Stimulated activated CD4-positive, alpha-beta T cell treated with anti-CD3 and anti-CD28 coated beads, Interleukin-15, amount 100 ng/mL, for 48 hours (primary cell): ENCODE measurements at regions not wholly inside any gene's neighbourhood (a gene's known extent, or its start where the extent isn't known, plus 50 kb on each side); places are given as distances from the start of the nearest gene placed in this dataset.

Experiments
- DNase-seq, 2 donors: peaks; one replicate each; pipeline ENCODE4 v3.0.0-alpha.2; 2020; ENCODE audit warnings: low read depth in 2 of 2

GRCh38 chr12:14253496-14253895 is 112.0 kb upstream of the ATF7IP start:
- DNase-seq: no peak

GRCh38 chr12:14254781-14255180 is 110.7 kb upstream of the ATF7IP start:
- no peak for DNase-seq

DNA sequence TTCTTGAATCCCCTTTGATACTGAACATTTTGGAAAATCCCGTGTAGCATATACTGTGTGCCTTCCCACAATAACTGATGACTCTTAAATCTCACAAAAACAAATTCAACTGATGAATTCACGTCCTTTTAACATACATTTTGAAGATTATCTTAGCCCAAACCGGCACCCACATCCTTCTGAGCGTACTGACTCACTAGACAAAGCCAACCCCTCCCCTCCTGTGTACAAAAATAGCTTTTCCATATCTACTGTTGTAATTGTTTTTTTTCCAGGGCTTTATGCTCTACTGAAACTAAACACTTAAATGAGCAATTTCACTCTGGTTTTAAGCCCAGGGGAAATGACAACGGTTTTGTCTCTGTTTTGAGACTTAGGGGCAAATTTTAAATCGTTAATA is 109.4 kb upstream of the ATF7IP start:
- DNase-seq: no peak

DNA sequence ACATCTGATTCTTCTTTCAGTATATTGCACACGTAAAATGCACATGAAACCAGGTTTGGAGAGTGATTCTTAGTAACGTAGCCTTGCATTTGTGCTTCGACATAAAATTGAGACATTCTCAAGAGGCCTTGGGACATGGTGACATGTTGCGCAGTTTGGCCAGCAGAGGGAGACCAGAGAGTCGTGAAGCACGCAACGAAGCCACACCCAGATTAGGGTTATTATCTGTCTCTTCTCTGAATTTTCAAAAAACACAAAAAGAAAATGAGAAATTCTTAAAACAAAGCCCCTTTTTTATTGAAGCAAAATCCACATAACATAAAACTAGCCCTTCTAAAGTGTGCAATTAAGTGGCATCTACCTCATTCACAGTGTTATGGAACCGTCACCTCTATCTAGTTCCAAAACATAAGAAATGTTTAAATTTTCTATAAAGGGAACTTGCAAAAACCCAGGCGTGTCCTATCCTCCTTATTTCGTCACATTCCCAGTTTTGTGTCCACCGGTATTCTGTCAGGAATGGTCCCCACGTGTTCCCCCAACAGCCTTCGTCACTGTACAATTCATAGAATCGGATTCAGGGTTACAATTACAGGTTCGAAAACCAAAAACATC is 108.8 kb upstream of the ATF7IP start:
- DNase-seq: peak; percentile 70 to 75

GRCh38 chr12:14257303-14257733 is 108.2 kb upstream of the ATF7IP start:
- DNase-seq: no peak

DNA sequence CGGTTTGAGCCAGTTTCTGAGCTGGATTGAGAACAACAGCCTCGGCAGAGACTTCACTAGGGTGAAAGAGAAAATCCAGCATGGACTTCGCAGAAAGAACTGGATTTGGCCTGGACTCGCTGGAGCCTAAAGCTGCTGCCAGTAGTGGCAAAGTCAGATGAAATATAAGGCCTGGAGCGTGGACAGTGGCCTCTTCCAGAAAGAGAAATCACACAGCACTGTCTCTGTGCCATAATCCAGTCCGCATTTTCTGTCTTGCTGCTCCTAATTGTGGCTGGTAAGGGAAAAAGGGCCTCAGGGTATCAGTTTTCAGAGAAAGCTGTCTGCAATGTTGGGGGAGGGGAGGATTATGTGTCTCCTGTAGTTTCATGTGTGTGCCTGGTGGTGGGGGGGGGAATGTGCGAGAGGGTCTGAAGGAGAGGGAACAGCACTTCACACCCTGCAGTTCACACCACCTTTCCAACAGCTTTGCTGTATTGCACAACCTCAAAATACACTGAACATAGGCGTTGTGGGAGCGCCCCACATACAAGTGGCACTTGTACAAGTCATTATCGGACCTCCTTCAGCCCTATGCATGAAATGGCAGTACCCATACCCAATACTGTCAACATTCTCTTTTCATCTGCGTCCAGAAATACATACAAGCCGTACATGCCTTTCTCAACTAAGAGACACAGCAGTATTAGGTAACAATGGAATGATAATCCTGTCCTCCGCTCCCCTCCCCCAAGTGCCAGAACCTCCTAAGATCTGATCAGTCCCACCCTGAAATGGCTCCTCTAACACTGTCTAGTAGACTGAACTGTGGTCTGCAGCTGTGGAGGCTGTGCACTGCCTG is 107.5 kb upstream of the ATF7IP start:
- peak; percentile 79 to 88 for DNase-seq

GRCh38 chr12:14258575-14258940 is 106.9 kb upstream of the ATF7IP start:
- no peak for DNase-seq

GRCh38 chr12:14259481-14260010 is 105.9 kb upstream of the ATF7IP start:
- no peak for DNase-seq

DNA sequence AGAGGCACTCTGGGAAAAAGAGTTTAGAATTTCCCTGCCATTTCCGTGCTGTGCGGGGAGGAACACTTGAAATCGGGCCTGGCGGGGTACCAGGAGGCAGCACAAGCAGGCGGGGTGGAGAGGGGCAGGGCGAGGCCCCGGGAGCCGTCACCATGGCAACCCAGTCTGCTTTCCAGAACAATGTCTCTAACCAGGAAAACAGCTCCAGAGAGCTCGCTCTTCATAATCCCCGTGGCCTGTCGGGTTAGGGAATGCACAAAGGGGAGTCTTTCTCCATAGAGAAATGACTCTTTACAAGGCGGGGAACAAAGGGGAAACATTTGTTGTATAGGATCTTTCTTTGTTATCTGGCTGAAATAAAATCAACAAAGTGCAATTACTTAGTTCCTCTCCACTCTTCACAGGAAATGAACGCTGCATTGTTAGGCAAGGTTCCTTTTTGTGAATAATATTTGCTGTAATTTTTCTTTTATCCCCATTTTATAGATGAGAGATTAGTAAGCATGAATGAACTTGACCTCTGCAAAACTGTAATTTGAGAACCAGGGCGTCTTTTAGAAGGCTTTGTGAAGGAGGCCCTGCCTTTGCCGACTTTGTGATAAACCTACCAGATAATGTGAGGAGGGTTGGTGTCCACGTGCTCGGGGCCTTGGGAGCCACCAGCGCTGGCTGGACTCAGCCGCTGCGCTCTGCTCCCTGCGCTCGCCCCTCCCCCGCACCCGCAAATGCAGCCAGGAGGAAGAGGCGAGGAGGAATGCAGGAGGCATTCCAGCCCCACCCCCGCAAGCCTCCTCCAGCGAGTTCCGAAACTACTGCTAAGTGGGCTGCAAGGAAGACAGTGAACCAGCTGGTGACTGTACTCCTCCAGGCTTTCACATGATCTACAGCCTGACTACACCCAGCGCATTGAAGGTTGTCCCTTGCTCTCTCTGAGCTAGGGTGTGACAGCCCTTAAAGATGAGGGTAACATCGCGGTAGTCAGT is 105.2 kb upstream of the ATF7IP start:
- DNase-seq: no peak

DNA sequence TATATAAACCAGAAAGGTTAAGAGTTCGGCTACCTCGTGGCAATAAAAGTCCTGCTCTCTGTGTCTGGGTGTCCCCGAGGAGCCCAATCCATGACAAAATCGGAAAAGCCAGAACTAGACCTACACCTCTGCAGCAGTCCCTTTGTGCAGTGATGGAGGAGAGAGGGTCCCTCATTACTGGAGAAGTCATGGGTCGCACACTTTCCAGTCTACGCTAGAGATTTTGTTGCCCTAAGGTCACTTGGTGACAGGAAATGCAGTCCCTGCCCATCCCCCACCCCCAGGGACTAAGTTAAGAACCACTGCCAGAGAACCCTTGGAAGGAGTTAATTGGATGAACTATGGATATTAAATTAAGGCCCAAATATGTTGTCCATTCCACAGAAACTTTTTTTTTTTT is 104.4 kb upstream of the ATF7IP start:
- no peak for DNase-seq

DNA sequence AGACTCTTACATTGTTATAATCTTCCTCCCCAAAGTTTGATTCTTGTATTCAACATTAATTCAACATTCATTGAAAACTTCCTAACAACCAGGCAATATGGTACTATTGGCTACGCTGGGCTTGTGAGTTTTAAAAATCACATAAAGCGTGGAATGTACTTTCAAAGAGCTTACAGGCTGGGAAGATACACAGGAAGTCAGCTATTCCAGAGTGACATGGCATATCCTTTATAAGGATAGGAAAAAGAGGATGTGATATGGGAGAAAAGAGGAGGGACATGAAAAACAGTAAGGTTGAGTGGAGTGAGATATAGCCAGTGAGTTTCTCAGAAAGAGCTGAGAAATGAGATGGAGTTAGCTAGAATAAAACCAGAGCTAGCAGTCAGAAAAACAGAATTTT is 103.6 kb upstream of the ATF7IP start:
- no peak for DNase-seq

DNA sequence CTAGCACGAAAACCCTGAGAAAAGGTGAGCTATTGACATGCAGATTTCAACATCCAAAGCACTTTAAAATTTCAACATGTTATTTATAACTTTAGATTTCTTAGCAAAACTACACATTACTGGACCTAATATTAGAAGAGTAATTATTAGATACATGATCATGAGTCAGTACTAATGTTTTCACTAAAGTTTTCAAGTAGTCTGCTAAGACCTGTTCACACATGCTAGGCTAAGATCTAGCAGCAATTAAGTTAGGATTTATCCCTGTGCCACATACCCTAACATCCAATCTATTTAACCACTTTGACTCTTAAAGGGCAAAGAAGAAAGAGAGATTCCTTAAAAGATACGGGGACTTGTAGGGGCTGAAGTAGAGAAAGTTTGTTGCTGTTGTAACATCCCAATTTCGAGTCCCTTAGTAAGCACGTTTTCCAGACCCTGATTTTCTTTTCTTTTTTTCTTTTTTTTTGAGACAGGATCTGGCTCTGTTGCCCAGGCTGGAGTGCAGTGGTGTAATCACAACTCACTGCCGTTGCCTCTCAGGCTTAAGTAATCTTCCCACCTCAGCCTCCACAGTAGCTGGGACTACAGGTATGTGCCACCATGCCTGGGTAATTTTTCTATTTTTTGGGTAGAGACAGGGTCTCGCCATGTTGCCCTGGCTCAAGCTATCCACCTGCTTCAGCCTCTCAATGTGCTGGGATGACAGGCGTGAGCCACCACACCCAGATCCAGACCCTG is 102.5 kb upstream of the ATF7IP start:
- DNase-seq: no peak

DNA sequence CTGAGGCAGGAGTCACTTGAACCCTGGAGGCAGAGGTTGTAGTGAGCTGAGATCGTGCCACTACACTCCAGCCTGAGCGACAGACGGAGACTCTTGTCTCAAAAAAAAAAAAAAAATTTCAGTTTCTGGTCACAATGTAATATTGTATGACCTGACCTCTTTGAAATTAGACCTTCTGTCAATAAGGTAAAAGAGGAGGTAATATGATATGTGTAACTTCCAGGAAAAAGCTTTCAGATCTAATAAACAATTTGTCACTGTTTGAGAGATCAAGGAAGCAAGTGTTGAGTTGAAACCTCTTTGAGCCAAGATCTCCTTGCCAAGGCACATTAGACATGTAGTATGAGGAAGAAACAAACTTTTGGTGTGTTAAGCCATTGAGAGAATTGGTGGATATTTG is 101.7 kb upstream of the ATF7IP start:
- no peak for DNase-seq

GRCh38 chr12:14264316-14264715 is 101.2 kb upstream of the ATF7IP start:
- DNase-seq: no peak

DNA sequence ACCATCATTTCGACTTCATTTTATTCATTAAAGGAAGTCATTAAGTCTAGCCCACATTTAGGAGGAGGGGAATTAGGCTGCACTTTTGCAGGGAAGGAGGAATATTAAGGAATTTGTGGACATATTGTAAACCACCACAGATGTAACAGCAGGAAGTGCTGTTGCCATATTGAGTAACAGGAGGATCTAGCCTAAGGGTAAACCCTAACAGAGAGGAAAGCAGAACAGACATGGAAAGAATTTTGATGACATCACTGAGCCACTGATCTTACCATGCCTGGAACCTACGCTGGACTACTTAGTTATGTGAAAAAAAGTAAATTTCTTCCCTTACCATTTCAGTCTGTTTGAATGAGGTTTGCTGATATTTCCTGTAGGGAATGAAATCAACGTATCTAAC is 100.7 kb upstream of the ATF7IP start:
- no peak for DNase-seq

GRCh38 chr12:14268120-14268515 is 97.4 kb upstream of the ATF7IP start:
- no peak for DNase-seq

GRCh38 chr12:14270392-14270791 is 95.1 kb upstream of the ATF7IP start:
- no peak for DNase-seq

- DNase-seq: no peak
Measured at GRCh38 chr12:14272956-14273912, 92.2 kb upstream of the ATF7IP start.

- DNase-seq: no peak
Measured at GRCh38 chr12:14273913-14274311, 91.6 kb upstream of the ATF7IP start.

GRCh38 chr12:14275111-14275510 is 90.4 kb upstream of the ATF7IP start:
- no peak for DNase-seq
